Brain microvascular endothelial cell (primary cell): ENCODE measurements at regions not wholly inside any gene's neighbourhood (a gene's known extent, or its start where the extent isn't known, plus 50 kb on each side); places are given as distances from the start of the nearest gene placed in this dataset.

ENCODE experiments used
- DNase-seq: peaks from one replicate; pipeline ENCODE4 v3.0.0-alpha.2; 2020
- H3K27ac ChIP-seq: fragments of 250-450 bp; sonication (Bioruptor Pico); 2 replicates; pipeline ENCODE4 v1.5.1; 2020; ENCODE audit warnings: mild to moderate bottlenecking, moderate library complexity
- H3K27me3 ChIP-seq: fragments of 250-450 bp; sonication (Bioruptor Pico); replicated peaks from 2 replicates; pipeline ENCODE4 v1.5.1; 2020; ENCODE audit warnings: mild to moderate bottlenecking
- H3K36me3 ChIP-seq: fragments of 250-450 bp; sonication (Bioruptor Pico); replicated peaks from 2 replicates; pipeline ENCODE4 v1.5.1; 2020; ENCODE audit warnings: mild to moderate bottlenecking
- H3K4me3 ChIP-seq: 2 replicates; pipeline ENCODE4 v1.5.1; 2011; ENCODE audit warnings: low read depth, mild to moderate bottlenecking, control low read depth, low read length, moderate library complexity
- CTCF ChIP-seq: IDR thresholded peaks from 2 replicates; pipeline ENCODE4 v1.5.1; 2011; ENCODE audit warnings: low read depth, mild to moderate bottlenecking, moderate library complexity, low read length, control low read depth, inconsistent platforms; ENCODE audit errors: missing control alignments
- in situ Hi-C: cut with HindIII; loops from 2 replicates; pipeline ENCODE4 v1.10.0; 2017; ENCODE audit warnings: low sequenced_read_pairs, low pct_ligation_motif_present

- Histone ChIP-seq H3K36me3 (no peaks in the 10 kb centered on the region), H3K27ac (no peak overlapping the region), H3K4me3 (no peak overlapping the region), H3K27me3 (no peaks in the 10 kb centered on the region)
- DNase-seq, result no peak
- no peak for TF ChIP-seq CTCF
- in situ Hi-C loops, result no loop called here
Observed at GRCh38 chr12:45654002-45654665, 75.4 kb upstream of the ARID2 start.

GRCh38 chr12:45655186-45655585 lies 74.3 kb upstream of the ARID2 start:
- no peak overlapping the region for H3K27ac ChIP-seq
- TF ChIP-seq CTCF, result peak; percentile 38
- H3K27me3 ChIP-seq, result no peaks in the 10 kb centered on the region
- no peaks in the 10 kb centered on the region for H3K36me3 ChIP-seq
- in situ Hi-C loops, result no loop called here
- peak; percentile 29 for DNase-seq
- H3K4me3 ChIP-seq, result no peak overlapping the region

- Histone ChIP-seq H3K27me3 (no peaks in the 10 kb centered on the region), H3K27ac (no peak overlapping the region), H3K36me3 (no peaks in the 10 kb centered on the region), H3K4me3 (no peak overlapping the region)
- DNase-seq, result no peak
- in situ Hi-C loops, result no loop called here
- no peak for TF ChIP-seq CTCF
Observed at GRCh38 chr12:45655743-45656142, 73.8 kb upstream of the ARID2 start.

- no peaks in the 10 kb centered on the region for H3K36me3 ChIP-seq
- no peak for DNase-seq
- no peak overlapping the region for H3K4me3 ChIP-seq
- in situ Hi-C loops, result no loop called here
- no peak for TF ChIP-seq CTCF
- H3K27ac ChIP-seq, result no peak overlapping the region
- H3K27me3 ChIP-seq, result no peaks in the 10 kb centered on the region
Observed at GRCh38 chr12:45658020-45658419, 71.5 kb upstream of the ARID2 start.

GRCh38 chr12:45660330-45660729 lies 69.2 kb upstream of the ARID2 start:
- TF ChIP-seq CTCF, result no peak
- Histone ChIP-seq H3K36me3 (no peaks in the 10 kb centered on the region), H3K4me3 (no peak overlapping the region), H3K27me3 (no peaks in the 10 kb centered on the region), H3K27ac (no peak overlapping the region)
- in situ Hi-C loops, result no loop called here
- peak; percentile 71 for DNase-seq

GRCh38 chr12:45663455-45663854 lies 66.1 kb upstream of the ARID2 start:
- in situ Hi-C loops, result no loop called here
- no peak for TF ChIP-seq CTCF
- H3K4me3 ChIP-seq, result no peak overlapping the region

More at GRCh38 chr12:45663455-45663854, 66.1 kb upstream of the ARID2 start:
- Histone ChIP-seq H3K27ac (no peak overlapping the region), H3K27me3 (no peaks in the 10 kb centered on the region), H3K36me3 (no peaks in the 10 kb centered on the region)
- DNase-seq, result no peak
